RPMI7951 (cell line): ENCODE measurements at regions not wholly inside any gene's neighbourhood (a gene's known extent, or its start where the extent isn't known, plus 50 kb on each side); places are given as distances from the start of the nearest gene placed in this dataset.

Experiments
- DNase-seq: peaks from one replicate; pipeline ENCODE4 v3.0.0-alpha.2; 2012; ENCODE audit warnings: low read depth

DNA sequence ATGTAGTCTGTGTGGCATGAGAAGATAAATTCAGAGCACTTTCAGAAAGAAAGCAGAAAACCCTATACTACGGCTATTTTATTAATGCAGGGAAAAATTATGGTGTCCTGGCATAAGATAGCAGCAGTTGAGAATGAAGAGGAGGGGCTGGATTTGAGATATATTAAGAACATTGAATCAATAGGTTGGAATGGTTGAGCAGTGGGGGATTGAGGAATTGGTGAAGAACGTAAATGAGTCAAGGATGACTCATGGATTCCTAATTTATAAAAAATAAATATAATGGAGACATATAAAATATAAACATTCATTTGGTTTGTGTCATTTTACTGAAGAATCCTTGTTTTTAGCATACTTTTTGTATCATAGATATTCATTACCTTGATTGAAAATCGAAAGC, 234.3 kb upstream of the ADAMTS5 start:
- no peak for DNase-seq

DNA sequence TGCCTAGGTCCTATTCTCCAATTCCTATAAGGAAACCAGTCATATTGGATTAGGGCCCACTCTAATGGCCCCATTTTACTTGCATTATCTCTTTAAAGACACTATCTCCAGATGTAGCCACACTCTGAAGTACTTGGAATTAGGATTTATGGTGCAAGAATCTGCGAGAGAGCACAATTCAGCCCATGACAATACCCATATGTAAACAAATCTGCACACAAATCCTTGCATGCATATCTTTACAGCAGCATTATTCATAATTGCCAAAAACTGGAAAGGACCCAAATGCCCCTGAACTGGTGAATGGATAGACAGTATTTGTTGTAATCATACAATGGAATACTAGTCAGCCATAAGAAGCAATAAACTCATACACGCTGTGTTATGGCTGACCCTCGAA, 229.8 kb upstream of the ADAMTS5 start:
- no peak for DNase-seq

DNA sequence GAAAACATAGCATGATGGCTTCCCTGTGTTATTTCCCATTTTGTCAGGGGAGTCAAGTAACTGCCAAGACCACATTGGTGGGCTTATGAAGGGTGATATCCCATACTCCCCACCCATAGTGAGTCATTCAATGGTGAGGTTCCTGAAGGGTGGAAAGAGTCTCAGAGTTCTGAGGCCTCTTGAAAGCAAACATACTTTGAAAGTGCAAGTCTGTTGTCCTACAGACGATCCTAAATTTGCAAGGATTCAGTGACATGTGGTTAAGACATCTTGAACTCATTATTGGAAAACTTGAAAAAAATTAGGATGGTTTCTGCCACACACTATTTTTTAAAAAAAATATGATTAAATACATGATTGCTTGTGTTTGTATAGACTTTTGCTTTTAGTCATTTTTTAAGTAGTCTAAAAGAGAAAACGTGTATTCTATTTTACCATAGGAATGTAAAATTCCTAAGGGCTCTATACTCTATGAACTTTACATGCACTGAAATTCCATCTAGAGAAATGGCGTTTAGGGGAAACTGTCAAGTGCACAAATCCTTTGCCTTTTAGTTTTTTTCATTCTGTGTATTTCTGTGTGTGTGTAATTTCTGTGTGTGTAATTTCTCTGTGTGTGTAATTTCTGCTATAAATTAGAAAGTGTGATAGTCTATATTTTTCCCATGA, 225.5 kb upstream of the ADAMTS5 start:
- DNase-seq = peak; percentile 3

DNA sequence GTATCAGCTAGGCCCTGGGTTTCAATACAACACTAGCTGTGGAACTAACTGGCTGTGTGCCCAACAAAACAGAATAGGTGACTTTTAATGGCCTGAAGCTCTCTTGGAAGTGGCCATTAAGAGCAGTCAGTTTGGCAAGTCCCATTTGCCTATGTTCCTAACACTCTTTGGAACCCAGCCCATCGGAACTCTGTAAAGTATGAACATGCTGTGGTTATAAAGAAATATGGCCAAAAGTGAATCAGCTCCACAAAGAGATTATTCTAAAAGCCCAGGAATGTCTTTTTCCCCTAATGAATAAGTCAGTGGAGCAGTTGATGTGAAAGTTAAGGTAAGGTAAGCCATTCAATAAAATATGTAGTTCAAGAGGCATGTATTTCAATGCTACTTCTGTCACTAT, 223.7 kb upstream of the ADAMTS5 start:
- peak; percentile 37 for DNase-seq

DNA sequence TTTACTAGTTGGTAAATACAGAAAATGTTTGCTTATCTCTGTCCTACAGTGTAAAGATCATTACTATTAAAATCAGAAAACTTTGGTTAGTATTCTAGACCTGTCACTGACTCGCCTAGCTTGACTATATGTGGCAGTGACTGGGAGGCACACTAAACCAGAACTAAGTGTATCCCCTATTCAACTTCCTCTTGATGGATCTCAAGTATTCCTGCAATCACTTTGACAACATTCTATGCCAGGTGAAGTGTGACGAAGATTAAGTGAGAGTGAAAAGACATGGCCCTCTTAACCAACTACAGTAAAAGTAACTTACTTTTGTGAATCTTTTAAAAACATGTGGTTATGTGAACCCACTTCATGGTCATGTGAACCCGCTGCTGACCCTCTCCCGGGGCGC, 223.0 kb upstream of the ADAMTS5 start:
- DNase-seq = no peak

DNA sequence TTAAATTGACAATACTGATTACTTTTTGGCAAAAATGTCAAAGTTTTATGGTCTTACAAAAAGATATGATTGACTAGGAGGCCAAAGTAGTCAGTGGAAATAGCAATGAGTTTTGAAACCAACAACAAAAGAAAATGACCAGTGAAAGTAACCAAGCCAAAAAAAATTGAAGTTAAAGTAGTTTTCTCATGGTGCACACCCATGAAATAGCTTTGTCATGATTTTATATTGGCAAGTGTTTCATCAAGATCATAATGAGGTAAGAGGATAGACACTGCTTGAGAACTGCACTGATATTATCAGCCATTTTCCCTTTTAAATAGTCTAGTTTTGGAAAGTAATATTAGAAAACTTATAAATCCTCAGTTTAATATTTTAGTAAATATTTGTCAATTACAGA, 206.2 kb upstream of the ADAMTS5 start:
- no peak for DNase-seq

DNA sequence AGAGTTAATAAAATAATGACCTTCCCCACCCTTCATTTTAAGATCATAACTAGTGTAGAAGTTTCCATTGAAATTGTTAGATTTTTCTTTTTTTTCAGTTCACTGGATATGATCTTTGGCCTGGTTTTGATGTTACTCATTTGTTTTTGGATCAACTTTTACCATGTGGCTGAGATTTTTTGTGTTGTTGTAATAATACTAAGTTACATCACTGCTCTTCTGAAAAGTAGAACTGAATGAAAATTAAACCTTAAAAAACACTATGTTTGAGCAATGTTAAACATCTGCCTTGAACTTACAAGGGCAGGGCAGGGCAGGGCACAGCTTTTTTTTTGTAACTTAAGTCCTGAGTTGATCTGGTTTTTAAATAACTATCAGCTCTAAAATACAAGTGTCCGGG, 204.8 kb upstream of the ADAMTS5 start:
- DNase-seq = no peak

DNA sequence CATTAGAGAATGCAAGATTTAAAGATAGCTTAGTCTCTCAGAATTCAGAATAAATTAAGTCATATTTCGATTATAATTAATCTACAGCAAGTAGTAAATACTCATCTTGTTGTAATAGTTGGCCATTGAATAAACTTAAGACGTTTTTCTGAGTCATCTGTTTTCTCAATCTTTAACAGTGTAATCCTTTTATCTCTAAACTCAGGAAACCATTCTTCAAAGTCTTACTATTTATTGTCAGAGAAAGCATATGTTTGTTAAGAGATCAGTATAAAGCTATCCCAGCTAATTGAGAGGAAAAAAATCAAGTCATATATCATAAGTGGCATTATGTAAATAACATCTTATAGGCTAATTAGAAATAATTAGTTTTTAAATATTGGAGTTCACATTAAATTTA, 201.2 kb upstream of the ADAMTS5 start:
- DNase-seq = no peak

DNA sequence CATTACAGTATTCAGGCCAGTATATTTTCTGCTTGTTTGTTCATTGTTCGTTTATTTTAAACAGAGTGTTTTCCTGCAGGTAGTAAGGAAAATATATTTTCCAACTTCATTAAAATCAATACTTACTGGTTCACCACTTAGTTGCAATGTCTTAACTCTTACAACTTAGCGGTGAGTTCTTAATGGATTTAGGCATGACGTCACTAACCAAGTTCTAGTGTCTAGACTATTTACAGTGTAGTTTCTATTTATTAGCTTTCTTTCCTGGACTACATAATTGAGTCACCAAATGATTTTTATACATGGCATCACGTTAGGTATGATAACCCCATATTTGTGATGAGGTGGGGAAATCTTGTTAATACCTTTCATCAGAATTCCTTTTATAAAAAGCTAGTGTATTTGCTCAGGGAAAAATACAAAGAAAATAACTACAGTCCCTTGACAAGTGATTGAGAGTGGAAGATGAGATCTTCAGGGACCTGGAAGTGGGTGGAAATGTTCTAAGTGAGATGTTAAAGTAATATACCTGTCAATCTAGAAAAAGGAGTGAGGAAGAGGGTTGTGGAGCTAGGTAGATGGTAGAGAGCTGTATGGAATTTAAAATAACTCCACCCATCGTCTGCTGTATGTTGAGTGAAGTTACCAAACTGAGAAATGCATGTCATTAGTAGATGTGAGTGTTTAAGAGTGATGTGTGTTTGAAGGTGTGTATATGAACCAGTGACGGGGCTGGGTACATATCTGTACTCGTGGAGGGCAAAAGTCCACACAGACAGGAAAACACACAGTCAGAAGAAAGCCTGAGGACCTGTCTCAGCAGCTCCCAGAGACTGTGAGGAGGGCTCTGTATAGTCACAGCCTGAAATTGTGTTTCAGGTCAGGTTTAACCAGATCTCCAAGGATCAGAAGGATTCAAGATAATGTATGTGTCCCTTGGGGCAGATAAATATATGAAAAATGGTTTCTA, 197.6 kb upstream of the ADAMTS5 start:
- no peak for DNase-seq

DNA sequence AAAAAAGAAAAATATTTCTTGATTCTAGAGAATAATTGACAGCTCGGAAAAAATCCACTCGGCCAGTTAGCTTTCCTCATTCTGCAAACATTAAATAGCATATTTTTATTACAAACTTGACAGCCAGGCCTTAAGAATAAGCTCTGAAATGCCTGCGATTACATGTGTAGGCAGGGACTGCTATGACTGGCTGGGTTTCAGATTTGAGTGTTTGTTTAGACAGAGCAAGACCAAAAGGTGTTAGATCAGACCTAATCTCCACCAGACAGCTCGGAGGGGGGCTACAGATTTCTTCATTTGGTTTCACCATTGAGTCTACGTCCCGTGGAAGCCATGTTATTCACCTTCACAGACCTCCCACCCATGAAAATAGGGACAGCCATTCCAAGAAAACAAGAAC, 192.1 kb upstream of the ADAMTS5 start:
- no peak for DNase-seq

DNA sequence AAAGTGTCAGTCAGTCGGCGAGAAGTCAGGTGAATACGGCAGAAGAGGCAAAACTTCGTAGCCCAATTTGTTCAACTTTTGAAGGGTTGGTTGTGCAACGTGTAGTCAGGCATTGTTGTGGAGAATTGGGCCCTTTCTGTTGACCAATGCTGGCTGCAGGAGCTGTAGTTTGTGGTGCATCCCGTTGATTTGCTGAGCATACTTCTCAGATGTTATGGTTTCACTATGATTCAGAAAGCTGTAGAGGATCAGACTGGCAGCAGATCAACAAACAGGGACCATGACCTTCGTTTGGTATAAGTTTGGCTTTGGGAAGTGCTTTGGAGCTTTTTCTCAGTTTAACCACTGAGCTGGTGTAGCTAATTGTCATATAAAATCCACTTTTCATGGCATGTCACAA, 190.2 kb upstream of the ADAMTS5 start:
- DNase-seq = no peak

DNA sequence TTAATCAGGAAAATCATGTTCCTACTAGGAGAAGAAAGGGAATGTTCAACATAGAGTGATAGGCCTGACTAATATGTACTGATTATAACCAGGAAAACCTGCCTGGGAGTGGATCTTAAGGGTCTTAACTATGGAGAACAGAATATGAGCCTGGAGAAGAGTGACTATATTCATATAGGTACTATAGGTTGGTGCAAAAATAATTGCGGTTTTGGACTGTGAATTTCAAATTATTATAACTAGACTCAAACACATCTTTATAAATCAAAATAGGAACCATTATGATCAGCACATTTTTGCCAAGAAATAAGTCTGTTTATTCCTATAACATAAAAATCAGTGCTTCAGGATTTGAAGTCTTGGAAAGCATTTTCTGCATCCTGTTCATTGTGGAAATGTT, 189.8 kb upstream of the ADAMTS5 start:
- DNase-seq = no peak

DNA sequence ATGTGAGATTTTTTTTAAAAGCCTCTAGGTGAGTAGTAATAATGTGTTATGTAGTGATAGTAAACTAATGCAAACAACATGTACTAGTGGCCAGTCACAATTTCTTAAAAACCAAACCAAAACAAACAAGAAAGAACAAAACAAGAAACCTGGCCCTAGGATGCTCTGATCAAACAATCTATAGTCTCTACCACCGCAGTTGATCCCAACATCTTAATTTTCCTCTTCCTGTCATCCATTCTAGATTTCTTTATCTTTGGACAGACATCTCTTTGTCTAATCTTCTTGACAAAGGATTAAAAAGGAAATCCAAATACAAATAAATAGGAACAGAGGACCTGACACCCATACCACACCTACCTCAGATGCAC, 188.2 kb upstream of the ADAMTS5 start:
- no peak for DNase-seq

DNA sequence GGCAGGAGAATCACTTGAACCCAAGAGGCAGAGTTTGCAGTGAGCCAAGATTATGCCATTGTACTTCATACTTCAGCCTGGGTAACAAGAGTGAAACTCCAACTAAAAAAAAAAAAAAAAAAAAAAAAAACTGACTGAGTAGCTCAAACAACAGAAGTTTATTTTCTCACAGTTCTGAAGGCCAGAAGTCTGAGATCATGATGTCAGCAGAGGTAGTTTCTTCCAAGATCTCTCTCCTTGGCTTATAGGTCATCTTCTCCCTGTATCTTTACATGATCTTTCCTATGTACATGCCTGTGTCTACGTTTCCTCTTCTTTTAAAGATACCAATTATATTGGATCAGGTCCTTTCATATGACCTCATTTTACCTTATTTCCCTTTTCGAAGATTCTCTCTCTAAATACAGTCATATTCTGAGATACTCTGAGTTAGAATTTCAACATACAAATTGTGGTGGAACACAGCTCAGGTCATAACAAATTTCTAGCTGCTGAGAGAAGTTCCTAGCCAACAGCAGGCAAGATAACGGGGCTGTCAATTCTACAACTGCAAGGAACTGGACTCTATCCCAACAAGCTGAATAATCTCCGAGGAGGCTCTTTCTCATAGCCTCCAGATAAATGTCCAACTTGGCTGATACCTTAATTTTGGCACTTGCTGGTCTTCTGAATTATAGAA, 187.7 kb upstream of the ADAMTS5 start:
- DNase-seq = no peak

DNA sequence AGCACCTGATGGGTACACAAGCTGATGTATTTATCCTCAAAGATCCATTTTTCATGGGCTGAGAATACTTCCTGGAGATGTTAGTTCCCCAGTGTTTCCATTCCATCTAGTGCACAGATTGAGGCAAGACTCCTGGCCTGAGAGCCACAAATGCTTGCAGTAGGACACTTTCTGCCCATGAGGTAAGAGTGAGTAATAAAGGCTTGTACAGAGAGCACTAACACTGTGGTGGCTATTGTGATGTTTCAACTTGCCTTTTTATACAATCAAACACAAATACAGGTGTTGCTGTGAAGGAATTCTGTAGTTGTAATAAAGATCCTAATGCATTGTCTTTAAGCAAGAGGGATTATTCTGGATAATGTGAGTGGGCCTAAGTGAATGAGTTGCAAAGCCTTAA, 186.1 kb upstream of the ADAMTS5 start:
- DNase-seq = no peak

DNA sequence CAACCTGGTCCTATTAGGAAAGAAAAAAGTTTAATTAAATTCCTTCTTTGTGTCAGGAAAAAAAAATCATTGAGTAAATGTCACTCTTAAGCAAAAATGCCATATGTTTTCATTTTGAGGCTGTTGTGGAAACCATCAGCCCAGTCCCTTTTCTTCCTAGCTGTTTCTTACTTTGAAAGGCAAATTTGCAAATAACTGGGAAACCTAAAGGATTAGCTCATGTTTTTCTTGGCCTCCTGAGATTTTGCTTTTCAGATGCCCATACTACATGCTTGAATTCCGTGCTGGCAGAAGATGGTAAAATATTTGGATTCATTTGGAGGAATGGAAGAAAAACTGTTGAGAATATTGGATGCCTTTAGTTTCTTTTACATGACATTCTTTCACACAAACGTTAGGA, 182.1 kb upstream of the ADAMTS5 start:
- DNase-seq = no peak

DNA sequence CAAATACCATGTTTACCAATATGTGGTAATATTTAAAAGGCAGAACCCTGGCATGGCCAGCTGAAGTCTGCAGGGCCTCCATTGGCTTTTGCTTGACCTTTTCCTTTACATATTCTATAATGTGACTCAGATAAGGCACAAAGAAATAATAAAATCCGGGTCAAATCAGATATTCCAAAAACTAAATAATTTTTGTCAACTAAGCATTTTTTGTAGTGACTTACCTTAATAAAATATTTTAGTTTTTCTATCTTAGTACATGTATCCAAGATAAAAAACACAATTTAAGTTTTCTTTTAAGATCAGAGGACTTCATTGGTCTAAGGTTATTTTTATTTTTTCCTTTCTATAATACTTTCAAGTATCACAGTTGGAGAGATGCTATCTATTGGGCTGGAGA, 179.4 kb upstream of the ADAMTS5 start:
- no peak for DNase-seq

DNA sequence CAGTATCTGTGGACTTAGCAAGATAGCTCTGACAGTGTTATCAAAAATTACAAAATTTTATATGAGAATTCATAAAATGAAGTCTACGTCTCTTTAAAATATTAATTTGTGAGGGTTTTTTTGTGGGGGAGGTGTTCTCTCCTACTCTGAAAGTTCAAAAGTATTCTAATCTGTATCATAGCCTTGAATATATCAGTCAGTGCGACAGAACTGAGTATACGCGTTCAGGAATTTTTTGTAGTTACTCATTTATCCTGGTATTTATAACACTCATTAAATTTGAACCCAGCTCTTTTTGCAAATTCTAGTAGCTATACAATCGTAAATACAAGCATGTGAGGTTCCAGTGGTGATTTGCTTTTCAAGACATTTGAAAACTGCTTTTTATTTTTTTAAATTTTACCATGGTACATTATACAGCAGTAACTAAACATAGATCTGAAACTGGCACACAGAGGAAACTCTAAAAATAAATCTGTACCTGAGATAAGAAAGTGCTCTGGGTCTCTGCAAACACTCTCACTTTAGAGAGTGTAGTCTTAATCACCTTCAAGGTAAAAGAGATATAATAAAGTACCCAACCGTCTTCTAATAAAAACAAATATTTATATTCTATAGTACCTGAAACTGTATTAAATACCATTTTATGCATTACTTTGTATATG, 178.4 kb upstream of the ADAMTS5 start:
- no peak for DNase-seq

DNA sequence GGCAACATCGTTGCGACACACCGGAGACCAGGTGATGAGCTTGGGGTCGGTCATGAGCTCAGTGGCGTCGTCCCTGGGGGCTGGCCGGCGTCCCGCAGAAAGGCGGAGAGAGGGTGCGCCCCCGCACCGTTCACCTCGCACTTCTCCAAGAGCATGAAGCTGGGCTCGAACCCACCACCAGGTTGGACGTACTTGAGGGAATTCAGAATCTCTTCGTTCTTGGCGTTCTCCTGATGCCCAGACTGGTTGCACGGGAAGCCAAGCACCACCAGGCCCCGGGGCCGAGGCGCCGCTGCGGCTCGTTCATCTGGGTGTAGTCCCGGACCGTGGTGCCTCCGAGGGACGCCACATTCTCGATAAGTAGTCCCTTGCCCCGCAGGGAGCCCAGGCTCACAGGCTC, 176.6 kb upstream of the ADAMTS5 start:
- DNase-seq = no peak

DNA sequence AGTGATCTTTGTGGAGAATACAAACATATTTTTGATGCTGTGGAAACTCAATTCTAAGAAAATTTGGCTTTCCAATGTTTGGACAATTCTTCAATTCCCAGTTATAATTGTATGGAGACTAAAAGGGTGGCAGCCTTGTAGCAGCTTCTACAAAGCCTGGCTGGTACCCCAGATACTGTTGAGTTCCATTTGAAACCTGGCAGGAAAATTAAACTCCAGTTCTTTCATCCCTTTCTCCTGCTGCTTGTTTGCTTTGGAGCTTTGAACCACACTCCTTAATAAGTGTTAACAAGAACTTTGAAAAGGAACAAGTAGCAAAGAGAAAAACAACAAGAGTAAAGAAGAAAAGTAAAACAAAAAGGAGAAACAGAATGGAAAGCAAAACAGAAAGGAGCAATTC, 172.6 kb upstream of the ADAMTS5 start:
- no peak for DNase-seq

DNA sequence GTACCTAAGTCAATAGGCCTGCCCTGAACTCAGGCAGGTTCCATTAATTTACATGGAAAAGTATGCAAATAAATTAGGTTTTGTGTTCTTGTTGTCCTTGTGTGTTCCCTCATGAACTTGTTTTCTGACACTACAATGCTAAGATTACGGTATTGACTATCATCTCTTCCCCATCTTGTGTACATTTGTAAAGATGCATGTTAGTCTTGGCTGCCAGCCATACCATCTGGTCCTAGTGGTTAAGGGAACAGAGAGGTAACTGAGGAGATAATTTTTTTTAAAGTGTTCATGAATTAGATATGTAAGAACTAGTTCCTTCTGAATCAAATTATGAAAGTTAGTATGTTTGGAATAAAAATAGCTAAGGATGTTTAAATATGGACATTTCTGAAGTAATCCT, 167.6 kb upstream of the ADAMTS5 start:
- peak; percentile 20 for DNase-seq

DNA sequence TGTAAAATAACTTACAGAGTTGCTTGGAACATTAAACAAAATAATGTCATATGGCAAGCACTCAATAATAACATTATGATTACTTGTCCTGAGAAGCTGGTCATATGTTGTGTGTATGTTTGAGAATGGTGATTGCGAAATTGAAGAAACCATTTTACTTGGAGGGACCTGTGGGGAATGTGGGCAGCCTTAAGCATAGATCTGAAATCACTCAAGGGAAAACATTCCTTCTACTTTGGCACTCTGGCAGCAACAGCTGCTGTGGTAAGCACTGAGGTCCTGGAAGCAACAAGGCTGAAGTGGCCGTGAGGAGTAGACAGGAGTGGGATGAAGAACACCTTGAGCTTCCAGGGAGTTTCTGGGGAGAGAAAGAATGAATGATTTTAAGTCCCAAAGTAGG, 165.4 kb upstream of the ADAMTS5 start:
- DNase-seq = no peak
